ENCODE measurements at regions not wholly inside any gene's neighbourhood (a gene's known extent, or its start where the extent isn't known, plus 50 kb on each side); places are given as distances from the start of the nearest gene placed in this dataset.

GRCh38 chr14:55739967-55740648 lies 160.1 kb downstream of the KTN1 start:
- no peak for TF ChIP-seq POLR2A (IDR thresholded peaks at IDR 0.05; ENCODE audit: low read depth, low read length)
- TF ChIP-seq, protein P1, sequence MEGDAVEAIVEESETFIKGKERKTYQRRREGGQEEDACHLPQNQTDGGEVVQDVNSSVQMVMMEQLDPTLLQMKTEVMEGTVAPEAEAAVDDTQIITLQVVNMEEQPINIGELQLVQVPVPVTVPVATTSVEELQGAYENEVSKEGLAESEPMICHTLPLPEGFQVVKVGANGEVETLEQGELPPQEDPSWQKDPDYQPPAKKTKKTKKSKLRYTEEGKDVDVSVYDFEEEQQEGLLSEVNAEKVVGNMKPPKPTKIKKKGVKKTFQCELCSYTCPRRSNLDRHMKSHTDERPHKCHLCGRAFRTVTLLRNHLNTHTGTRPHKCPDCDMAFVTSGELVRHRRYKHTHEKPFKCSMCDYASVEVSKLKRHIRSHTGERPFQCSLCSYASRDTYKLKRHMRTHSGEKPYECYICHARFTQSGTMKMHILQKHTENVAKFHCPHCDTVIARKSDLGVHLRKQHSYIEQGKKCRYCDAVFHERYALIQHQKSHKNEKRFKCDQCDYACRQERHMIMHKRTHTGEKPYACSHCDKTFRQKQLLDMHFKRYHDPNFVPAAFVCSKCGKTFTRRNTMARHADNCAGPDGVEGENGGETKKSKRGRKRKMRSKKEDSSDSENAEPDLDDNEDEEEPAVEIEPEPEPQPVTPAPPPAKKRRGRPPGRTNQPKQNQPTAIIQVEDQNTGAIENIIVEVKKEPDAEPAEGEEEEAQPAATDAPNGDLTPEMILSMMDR (IDR thresholded peaks at IDR 0.05; ENCODE audit: extremely low read depth in 1 of 2, insufficient read depth in 1 of 2, low read depth in 1 of 2, low read length in 2 of 2): no peak
